Stromal cell of bone marrow (primary cell): ENCODE measurements at regions not wholly inside any gene's neighbourhood (a gene's known extent, or its start where the extent isn't known, plus 50 kb on each side); places are given as distances from the start of the nearest gene placed in this dataset.
"Not testable (repeated sequence)": the region's sequence is repeated elsewhere in the genome, so short reads cannot be mapped to it uniquely, and the experiment has no call there.

ENCODE experiments used
- DNase-seq: peaks from one replicate; pipeline ENCODE4 v3.0.0-alpha.2; 2012; ENCODE audit warnings: low read depth

- DNase-seq, result no peak
Measured at GRCh38 chr3:72535772-72536171, 312.5 kb downstream of the SHQ1 start.

GRCh38 chr3:72533591-72534473 lies 314.4 kb downstream of the SHQ1 start:
- DNase-seq, result no peak

- no peak for DNase-seq
Measured at GRCh38 chr3:72530426-72530825, 317.8 kb downstream of the SHQ1 start.

GRCh38 chr3:72529081-72529480 lies 319.2 kb downstream of the SHQ1 start:
- DNase-seq, result no peak

- DNase-seq, result no peak
Measured at GRCh38 chr3:72523429-72524151, 324.7 kb downstream of the SHQ1 start.

GRCh38 chr3:72520690-72521308 lies 327.4 kb downstream of the SHQ1 start:
- DNase-seq, result no peak

GRCh38 chr3:72519946-72520604 lies 328.2 kb downstream of the SHQ1 start:
- DNase-seq, result no peak

- no peak for DNase-seq
Measured at GRCh38 chr3:72517921-72518424, 330.3 kb downstream of the SHQ1 start.

GRCh38 chr3:72517336-72517735 lies 330.9 kb downstream of the SHQ1 start:
- no peak for DNase-seq

- DNase-seq, result no peak
Measured at GRCh38 chr3:72516361-72516760, 331.9 kb downstream of the SHQ1 start.

- no peak for DNase-seq
Measured at GRCh38 chr3:72515941-72516340, 332.3 kb downstream of the SHQ1 start.

- DNase-seq, result no peak
Measured at GRCh38 chr3:72515281-72515680, 333.0 kb downstream of the SHQ1 start.

GRCh38 chr3:72510247-72510646 lies 338.0 kb downstream of the SHQ1 start:
- DNase-seq, result no peak

- DNase-seq, result no peak
Measured at GRCh38 chr3:72505539-72506405, 342.5 kb downstream of the SHQ1 start.

GRCh38 chr3:72497501-72497900 lies 350.7 kb downstream of the SHQ1 start:
- not testable (repeated sequence) for DNase-seq

- no peak for DNase-seq
Measured at GRCh38 chr3:72496051-72496670, 352.1 kb downstream of the SHQ1 start.

- peak; percentile 46 for DNase-seq
Measured at GRCh38 chr3:72494626-72495025, 353.6 kb downstream of the SHQ1 start.

GRCh38 chr3:72494130-72494529 lies 354.1 kb downstream of the SHQ1 start:
- DNase-seq, result no peak

GRCh38 chr3:72492240-72492639 lies 356.0 kb downstream of the SHQ1 start:
- DNase-seq, result peak; percentile 97

- DNase-seq, result no peak
Measured at GRCh38 chr3:72490688-72491435, 357.4 kb downstream of the SHQ1 start.
